Natural killer cell (primary cell): ENCODE measurements at regions not wholly inside any gene's neighbourhood (a gene's known extent, or its start where the extent isn't known, plus 50 kb on each side); places are given as distances from the start of the nearest gene placed in this dataset.
"Not testable (repeated sequence)": the region's sequence is repeated elsewhere in the genome, so short reads cannot be mapped to it uniquely, and the experiment has no call there.

Experiments used
- ATAC-seq, 3 donors: fragments of 150-1000 bp in 2 of 3; fragments of 200-7000 bp in 1 of 3; cut with Tn5 transposase; 1 replicate in 1 of 3; 2 replicates in 2 of 3; pipeline ENCODE4 v1.10.0; 2021; ENCODE audit warnings: mild to moderate bottlenecking in 2 of 3, moderate library complexity in 2 of 3
- DNase-seq, 2 donors: peaks; one replicate each; pipeline versions ENCODE4 v3.0.0 to v3.0.0-alpha.2; 2013 to 2021; ENCODE audit warnings: mixed read lengths in 1 of 2
- H3K27ac ChIP-seq: one replicate; pipeline ENCODE4 v1.5.1; 2013; ENCODE audit warnings: mild to moderate bottlenecking, low read length
- H3K27me3 ChIP-seq: one replicate; pipeline ENCODE4 v1.6.1; 2013; ENCODE audit warnings: low read length; ENCODE audit not compliant: control insufficient read depth, insufficient read depth
- H3K36me3 ChIP-seq: one replicate; pipeline ENCODE4 v1.6.1; 2013; ENCODE audit warnings: low read length; ENCODE audit not compliant: control insufficient read depth, insufficient read depth
- H3K4me1 ChIP-seq: one replicate; pipeline ENCODE4 v1.6.1; 2013; ENCODE audit warnings: low read length; ENCODE audit not compliant: control insufficient read depth, insufficient read depth
- H3K4me3 ChIP-seq: one replicate; pipeline ENCODE4 v1.5.1; 2013; ENCODE audit warnings: low read length
- H3K9me3 ChIP-seq: one replicate; pipeline ENCODE4 v1.6.1; 2013; ENCODE audit warnings: low read length; ENCODE audit not compliant: control insufficient read depth, insufficient read depth
- H3K27ac Mint-ChIP-seq, 2 donors: one replicate each; pipeline ENCODE4 v1.8.0; 2022; ENCODE audit warnings: mild to moderate bottlenecking in 2 of 2, mixed read lengths in 2 of 2, moderate library complexity in 1 of 2
- H3K27me3 Mint-ChIP-seq, 2 donors: one replicate each; pipeline ENCODE4 v1.8.0; 2022; ENCODE audit warnings: low read depth in 2 of 2, mixed read lengths in 2 of 2
- H3K36me3 Mint-ChIP-seq: one replicate; pipeline ENCODE4 v1.8.0; 2022; ENCODE audit warnings: mixed read lengths
- H3K4me1 Mint-ChIP-seq, 2 donors: one replicate each; pipeline ENCODE4 v1.8.0; 2022; ENCODE audit warnings: mixed read lengths in 2 of 2
- H3K4me3 Mint-ChIP-seq: one replicate; pipeline ENCODE4 v1.8.0; 2022; ENCODE audit warnings: mild to moderate bottlenecking, moderate library complexity, mixed read lengths
- H3K9me3 Mint-ChIP-seq, 2 donors: one replicate each; pipeline ENCODE4 v1.8.0; 2022; ENCODE audit warnings: mixed read lengths in 2 of 2
- CTCF ChIP-seq: fragments of 200-600 bp; IDR thresholded peaks from one replicate; pipeline ENCODE4 v1.8.0; 2022; ENCODE audit warnings: antibody characterized with exemption
- WGBS: methylation state at CpG from one replicate; pipeline ENCODE4 v1.1.7; 2013; ENCODE audit warnings: missing lambda C conversion rate; ENCODE audit not compliant: insufficient coverage; 5-methylcytosine and 5-hydroxymethylcytosine counted together
- intact Hi-C: fragments of 100-400 bp; cut with micrococcal nuclease; formaldehyde crosslinking; loops from one replicate; pipeline ENCODE4 v1.14.2; 2022

GRCh38 chr18:14970027-14970426 lies 222.1 kb downstream of the ANKRD30B start:
- H3K4me3 ChIP-seq, result no peak overlapping the region
- WGBS, result 82% methylated on average over 5 of the region's 5 CpGs
- intact Hi-C loops, result no loop called here
- Mint-ChIP-seq H3K36me3 (no peaks in the 10 kb centered on the region), H3K4me1 (no peaks in the 10 kb centered on the region), H3K27ac (no peak overlapping the region), H3K4me3 (no peak overlapping the region), H3K9me3 (no peaks in the 10 kb centered on the region), H3K27me3 (no peaks in the 10 kb centered on the region)
- no peak overlapping the region for H3K27ac ChIP-seq
- no peak for TF ChIP-seq CTCF
- no peaks in the 10 kb centered on the region for H3K9me3 ChIP-seq
- DNase-seq (no peak), ATAC-seq (no peak)
- H3K27me3 ChIP-seq, result no peaks in the 10 kb centered on the region
- H3K4me1 ChIP-seq, result no peaks in the 10 kb centered on the region
- H3K36me3 ChIP-seq, result no peaks in the 10 kb centered on the region

- Histone ChIP-seq H3K4me3 (no peak overlapping the region), H3K36me3 (no peaks in the 10 kb centered on the region), H3K9me3 (no peaks in the 10 kb centered on the region), H3K27me3 (no peaks in the 10 kb centered on the region), H3K4me1 (no peaks in the 10 kb centered on the region), H3K27ac (no peak overlapping the region)
- no peak for DNase-seq
- Mint-ChIP-seq H3K4me1 (no peaks in the 10 kb centered on the region), H3K9me3 (no peaks in the 10 kb centered on the region), H3K27ac (no peak overlapping the region), H3K4me3 (no peak overlapping the region), H3K27me3 (no peaks in the 10 kb centered on the region), H3K36me3 (no peaks in the 10 kb centered on the region)
- intact Hi-C loops, result no loop called here
- 58% methylated on average over 5 of the region's 5 CpGs for WGBS
- TF ChIP-seq CTCF, result no peak
- no peak for ATAC-seq
Measured at GRCh38 chr18:14971461-14972185, 223.7 kb downstream of the ANKRD30B start.

- H3K9me3 Mint-ChIP-seq, H3K4me3 Mint-ChIP-seq, H3K27ac ChIP-seq, H3K9me3 ChIP-seq, H3K36me3 Mint-ChIP-seq, H3K36me3 ChIP-seq, H3K27me3 ChIP-seq, intact Hi-C loops, DNase-seq, ATAC-seq, H3K4me1 Mint-ChIP-seq, H3K27ac Mint-ChIP-seq, H3K27me3 Mint-ChIP-seq, H3K4me3 ChIP-seq, H3K4me1 ChIP-seq: not testable (repeated sequence)
- WGBS, result 88% methylated on average over 4 of the region's 4 CpGs
Measured at GRCh38 chr18:14973421-14973820, 225.4 kb downstream of the ANKRD30B start.

- H3K27me3 Mint-ChIP-seq, result no peaks in the 10 kb centered on the region
- intact Hi-C loops, result no loop called here
- no peak for TF ChIP-seq CTCF
Measured at GRCh38 chr18:14974088-14974487, 226.1 kb downstream of the ANKRD30B start.

More at GRCh38 chr18:14974088-14974487, 226.1 kb downstream of the ANKRD30B start:
- H3K27ac ChIP-seq, result no peak overlapping the region
- no peaks in the 10 kb centered on the region for H3K4me1 Mint-ChIP-seq
- H3K36me3 ChIP-seq, result no peaks in the 10 kb centered on the region
- no peak overlapping the region for H3K4me3 ChIP-seq
- no peak overlapping the region for H3K4me3 Mint-ChIP-seq
- H3K9me3 Mint-ChIP-seq, result no peaks in the 10 kb centered on the region
- H3K27me3 ChIP-seq, result no peaks in the 10 kb centered on the region
- no peaks in the 10 kb centered on the region for H3K4me1 ChIP-seq
- ATAC-seq (no peak), DNase-seq (no peak)
- WGBS, result 87% methylated on average over 6 of the region's 6 CpGs
- H3K27ac Mint-ChIP-seq, result no peak overlapping the region
- no peaks in the 10 kb centered on the region for H3K9me3 ChIP-seq
- no peaks in the 10 kb centered on the region for H3K36me3 Mint-ChIP-seq
